ENCODE measurements at regions not wholly inside any gene's neighbourhood (a gene's known extent, or its start where the extent isn't known, plus 50 kb on each side); places are given as distances from the start of the nearest gene placed in this dataset.

DNA sequence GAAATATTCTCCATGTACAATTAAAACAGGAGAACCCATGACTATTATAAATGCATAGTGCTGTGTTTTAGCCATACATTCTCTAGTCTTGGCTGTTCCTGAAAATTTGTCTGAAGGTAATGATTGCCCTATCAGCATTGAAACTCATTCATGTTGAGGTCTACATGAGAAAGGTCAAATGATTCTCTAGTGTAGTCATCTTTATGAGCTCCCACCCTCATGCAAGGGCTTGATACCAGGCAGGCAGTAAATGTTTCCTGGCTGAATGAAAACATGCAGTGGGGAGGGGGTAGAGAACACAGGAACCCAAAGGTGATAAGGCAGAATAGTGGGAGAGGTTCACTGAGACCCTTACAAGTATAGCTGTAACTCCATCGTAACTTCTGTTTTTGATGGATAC, 424.3 kb downstream of the COG6 start:
- no peak overlapping the region for H3K4me3 ChIP-seq (ENCODE audit: low read depth, low read length)
- no peaks in the 10 kb centered on the region for H3K36me3 ChIP-seq (ENCODE audit: control insufficient read depth, insufficient read depth, low read length)
- H3K27me3 ChIP-seq (ENCODE audit: control insufficient read depth, insufficient read depth, low read length) = no peaks in the 10 kb centered on the region
- TF ChIP-seq, protein P1, sequence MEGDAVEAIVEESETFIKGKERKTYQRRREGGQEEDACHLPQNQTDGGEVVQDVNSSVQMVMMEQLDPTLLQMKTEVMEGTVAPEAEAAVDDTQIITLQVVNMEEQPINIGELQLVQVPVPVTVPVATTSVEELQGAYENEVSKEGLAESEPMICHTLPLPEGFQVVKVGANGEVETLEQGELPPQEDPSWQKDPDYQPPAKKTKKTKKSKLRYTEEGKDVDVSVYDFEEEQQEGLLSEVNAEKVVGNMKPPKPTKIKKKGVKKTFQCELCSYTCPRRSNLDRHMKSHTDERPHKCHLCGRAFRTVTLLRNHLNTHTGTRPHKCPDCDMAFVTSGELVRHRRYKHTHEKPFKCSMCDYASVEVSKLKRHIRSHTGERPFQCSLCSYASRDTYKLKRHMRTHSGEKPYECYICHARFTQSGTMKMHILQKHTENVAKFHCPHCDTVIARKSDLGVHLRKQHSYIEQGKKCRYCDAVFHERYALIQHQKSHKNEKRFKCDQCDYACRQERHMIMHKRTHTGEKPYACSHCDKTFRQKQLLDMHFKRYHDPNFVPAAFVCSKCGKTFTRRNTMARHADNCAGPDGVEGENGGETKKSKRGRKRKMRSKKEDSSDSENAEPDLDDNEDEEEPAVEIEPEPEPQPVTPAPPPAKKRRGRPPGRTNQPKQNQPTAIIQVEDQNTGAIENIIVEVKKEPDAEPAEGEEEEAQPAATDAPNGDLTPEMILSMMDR (IDR thresholded peaks at IDR 0.05; ENCODE audit: insufficient read depth, low read length, poor library complexity, severe bottlenecking) = no peak
- no peak for DNase-seq (ENCODE audit: low read depth)

DNA sequence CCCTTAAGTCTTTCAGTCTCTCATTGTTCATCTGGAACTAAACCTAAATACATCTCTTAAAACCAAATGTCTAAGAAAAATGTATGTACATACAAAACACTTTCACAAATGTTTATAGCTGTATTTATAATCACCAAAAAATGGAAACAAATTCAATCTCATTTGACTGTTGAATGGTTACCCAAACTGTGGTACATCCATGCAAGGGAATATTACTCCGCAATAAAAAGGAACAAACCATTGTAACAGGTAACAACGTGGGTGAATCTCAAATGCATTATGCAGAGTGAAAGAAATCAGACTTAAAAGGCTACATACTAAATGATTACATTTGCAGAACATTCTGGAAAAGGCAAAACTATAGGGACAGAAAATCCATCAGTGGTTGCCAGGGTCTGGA, 425.2 kb downstream of the COG6 start:
- no peak overlapping the region for H3K4me3 ChIP-seq (ENCODE audit: low read depth, low read length)
- TF ChIP-seq, protein P1 (IDR thresholded peaks at IDR 0.05; ENCODE audit: insufficient read depth, low read length, poor library complexity, severe bottlenecking) = no peak
- no peaks in the 10 kb centered on the region for H3K36me3 ChIP-seq (ENCODE audit: control insufficient read depth, insufficient read depth, low read length)
- no peak for DNase-seq (ENCODE audit: low read depth)
- no peaks in the 10 kb centered on the region for H3K27me3 ChIP-seq (ENCODE audit: control insufficient read depth, insufficient read depth, low read length)

DNA sequence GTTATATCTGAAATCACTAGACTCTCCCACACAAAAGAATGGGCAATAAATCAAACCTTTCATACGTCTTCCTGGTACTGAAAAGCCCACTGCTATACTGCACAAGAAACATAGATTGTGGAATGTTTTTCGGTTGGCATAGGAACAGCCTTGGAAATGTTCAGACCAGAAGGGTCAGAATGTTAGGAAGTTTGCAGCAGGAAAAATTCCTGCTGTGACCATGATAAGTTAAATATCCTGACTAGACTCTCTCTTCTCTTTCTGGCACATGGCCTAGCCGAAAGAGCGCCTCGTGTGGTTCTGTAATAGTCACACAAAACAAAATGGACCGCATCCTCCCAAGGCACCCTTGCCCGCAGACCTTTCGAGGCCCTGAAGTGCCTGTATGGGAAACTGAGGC, 427.2 kb downstream of the COG6 start:
- Histone ChIP-seq H3K4me3 (ENCODE audit: low read depth, low read length) (no peak overlapping the region), H3K27me3 (ENCODE audit: control insufficient read depth, insufficient read depth, low read length) (no peaks in the 10 kb centered on the region), H3K36me3 (ENCODE audit: control insufficient read depth, insufficient read depth, low read length) (no peaks in the 10 kb centered on the region)
- DNase-seq (ENCODE audit: low read depth) = no peak
- TF ChIP-seq, protein P1 (IDR thresholded peaks at IDR 0.05; ENCODE audit: insufficient read depth, low read length, poor library complexity, severe bottlenecking) = no peak

DNA sequence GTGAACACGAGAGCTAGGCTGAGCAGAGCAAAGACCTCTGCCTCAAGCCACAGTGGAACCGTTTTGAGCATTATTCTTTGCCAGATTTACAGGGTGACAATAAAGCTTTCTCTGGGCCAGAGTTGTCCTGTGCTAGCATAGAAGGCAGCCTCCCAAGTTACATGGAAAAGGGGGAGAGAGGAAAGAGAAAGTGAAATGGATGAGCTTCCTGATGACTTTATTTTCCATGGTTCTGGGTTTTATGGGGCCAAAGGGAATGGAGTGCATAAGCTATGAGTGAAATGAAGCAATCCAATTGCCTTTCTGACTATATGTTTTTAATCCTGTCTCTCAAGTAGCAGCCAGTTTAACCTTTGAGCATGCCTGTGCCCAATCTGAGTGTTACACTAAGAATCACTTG, 428.4 kb downstream of the COG6 start:
- H3K4me3 ChIP-seq (ENCODE audit: low read depth, low read length) = no peak overlapping the region
- TF ChIP-seq, protein P1 (IDR thresholded peaks at IDR 0.05; ENCODE audit: insufficient read depth, low read length, poor library complexity, severe bottlenecking) = no peak
- no peak for DNase-seq (ENCODE audit: low read depth)
- H3K36me3 ChIP-seq (ENCODE audit: control insufficient read depth, insufficient read depth, low read length) = no peaks in the 10 kb centered on the region
- no peaks in the 10 kb centered on the region for H3K27me3 ChIP-seq (ENCODE audit: control insufficient read depth, insufficient read depth, low read length)

DNA sequence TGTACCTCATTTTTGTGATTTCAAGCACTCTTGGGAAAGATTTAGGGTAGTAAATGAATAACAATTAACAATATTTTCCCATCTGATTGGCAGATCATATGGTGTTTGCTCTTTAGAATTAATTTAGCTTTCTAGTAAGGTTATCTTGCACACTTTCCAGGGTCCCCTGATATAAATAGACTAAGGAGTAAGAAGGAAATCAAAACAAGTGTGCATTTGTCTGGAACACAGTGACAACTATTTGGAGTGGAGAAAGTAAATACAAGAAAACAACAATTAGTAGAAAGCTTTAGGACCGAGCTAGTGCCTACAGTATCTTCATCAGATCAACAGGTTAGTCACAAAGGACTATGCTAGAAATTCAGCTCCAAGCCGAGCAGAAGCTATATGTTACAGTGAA, 429.5 kb downstream of the COG6 start:
- Histone ChIP-seq H3K4me3 (ENCODE audit: low read depth, low read length) (no peak overlapping the region), H3K36me3 (ENCODE audit: control insufficient read depth, insufficient read depth, low read length) (no peaks in the 10 kb centered on the region), H3K27me3 (ENCODE audit: control insufficient read depth, insufficient read depth, low read length) (no peaks in the 10 kb centered on the region)
- DNase-seq (ENCODE audit: low read depth) = no peak
- TF ChIP-seq, protein P1 (IDR thresholded peaks at IDR 0.05; ENCODE audit: insufficient read depth, low read length, poor library complexity, severe bottlenecking) = no peak

DNA sequence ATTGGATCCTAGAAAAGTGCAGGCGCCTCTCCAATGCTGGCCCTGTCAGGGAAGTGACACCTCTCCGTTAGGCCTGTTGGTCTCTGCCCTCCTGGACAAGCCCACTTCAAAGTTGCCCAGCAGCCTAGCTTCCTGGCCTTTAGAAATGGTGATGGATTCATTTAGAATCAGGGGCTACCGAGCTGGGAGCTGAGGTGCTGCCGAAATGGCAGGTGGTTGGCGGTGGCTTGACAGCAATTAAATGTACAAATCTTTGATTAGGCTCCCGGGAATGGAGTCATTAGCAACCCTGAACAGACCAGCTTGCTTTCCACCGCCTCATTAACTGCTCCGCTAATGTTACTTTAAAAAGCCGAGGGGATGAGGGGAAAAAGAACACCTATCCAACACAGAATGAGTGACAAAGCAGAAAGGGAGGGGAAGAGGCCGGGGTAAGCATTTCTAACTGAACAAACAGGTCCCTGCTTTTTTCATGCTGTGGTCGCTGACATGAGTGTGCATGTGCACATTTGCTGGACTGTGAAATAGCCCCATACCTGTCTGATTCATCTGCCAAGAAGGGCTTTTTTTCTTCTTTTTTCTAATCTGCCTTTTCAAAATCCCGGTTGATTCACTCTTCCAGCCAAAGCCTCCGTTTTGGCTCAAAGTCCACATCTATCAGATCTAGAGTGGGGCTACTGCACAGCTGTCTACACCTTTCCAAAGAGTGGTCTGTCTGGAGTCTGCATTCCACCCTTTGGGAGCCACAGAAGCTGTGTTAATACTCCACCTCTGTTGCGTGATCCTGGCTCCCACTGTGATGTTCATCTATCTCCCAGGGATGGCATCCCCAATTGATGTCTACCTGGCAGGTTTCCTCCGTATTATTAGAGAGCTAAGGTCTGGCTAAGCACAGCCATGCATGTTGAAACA, 431.9 kb downstream of the COG6 start:
- Histone ChIP-seq H3K36me3 (ENCODE audit: control insufficient read depth, insufficient read depth, low read length) (no peaks in the 10 kb centered on the region), H3K4me3 (ENCODE audit: low read depth, low read length) (no peak overlapping the region), H3K27me3 (ENCODE audit: control insufficient read depth, insufficient read depth, low read length) (no peaks in the 10 kb centered on the region)
- TF ChIP-seq, protein P1 (IDR thresholded peaks at IDR 0.05; ENCODE audit: insufficient read depth, low read length, poor library complexity, severe bottlenecking) = no peak
- no peak for DNase-seq (ENCODE audit: low read depth)

Measured in kidney epithelial cell (primary cell).